Liver (tissue), 8 donors: ENCODE measurements at regions not wholly inside any gene's neighbourhood (a gene's known extent, or its start where the extent isn't known, plus 50 kb on each side); places are given as distances from the start of the nearest gene placed in this dataset.

Experiments
- DNase-seq: peaks from one replicate; pipeline ENCODE4 v3.0.0-alpha.2; 2017; ENCODE audit warnings: low spot score
- H3K27ac ChIP-seq, 2 donors: one replicate each; pipeline ENCODE4 v1.7.0; 2013; ENCODE audit warnings: inconsistent platforms in 2 of 2, low read length in 2 of 2, control low read depth in 1 of 2, low read depth in 1 of 2, mild to moderate bottlenecking in 1 of 2
- H3K27me3 ChIP-seq, 4 donors: one replicate each; pipeline versions ENCODE4 v1.6.1 to v1.7.0; 2013; ENCODE audit warnings: low read length in 3 of 4, inconsistent platforms in 1 of 4, mild to moderate bottlenecking in 1 of 4, moderate library complexity in 1 of 4; ENCODE audit not compliant: control insufficient read depth in 4 of 4, insufficient read depth in 4 of 4
- H3K36me3 ChIP-seq, 4 donors: one replicate each; pipeline versions ENCODE4 v1.6.1 to v1.7.0; 2013; ENCODE audit warnings: low read length in 3 of 4, mild to moderate bottlenecking in 3 of 4, low read depth in 1 of 4, moderate library complexity in 1 of 4; ENCODE audit not compliant: control insufficient read depth in 4 of 4, insufficient read depth in 3 of 4
- H3K4me1 ChIP-seq, 4 donors: one replicate each; pipeline versions ENCODE4 v1.6.1 to v1.7.0; 2013; ENCODE audit warnings: low read length in 3 of 4, mild to moderate bottlenecking in 3 of 4, moderate library complexity in 1 of 4; ENCODE audit not compliant: control insufficient read depth in 4 of 4, insufficient read depth in 4 of 4
- H3K4me3 ChIP-seq, 3 donors: one replicate each; pipeline versions ENCODE4 v1.6.1 to v1.7.0; 2013; ENCODE audit warnings: low read length in 3 of 3, control low read depth in 1 of 3, low read depth in 1 of 3, mild to moderate bottlenecking in 1 of 3
- H3K9ac ChIP-seq, 2 donors: one replicate each; pipeline ENCODE4 v1.7.0; 2013; ENCODE audit warnings: low read length in 2 of 2, mild to moderate bottlenecking in 2 of 2, moderate library complexity in 2 of 2, control low read depth in 1 of 2, low read depth in 1 of 2
- H3K9me3 ChIP-seq, 4 donors: one replicate each; pipeline versions ENCODE4 v1.6.1 to v1.7.0; 2013; ENCODE audit warnings: low read length in 3 of 4; ENCODE audit not compliant: control insufficient read depth in 4 of 4
- CTCF ChIP-seq: fragments of 150-350 bp; IDR thresholded peaks from 2 replicates; pipeline ENCODE4 v1.5.1; 2017; ENCODE audit warnings: improper control_type of control experiment, low read depth, low read length; ENCODE audit not compliant: missing input control
- EGR1 ChIP-seq, 2 donors: IDR thresholded peaks; 2 replicates each; pipeline ENCODE4 v1.6.1; 2016 to 2018; ENCODE audit warnings: antibody characterized with exemption in 2 of 2, low read depth in 2 of 2
- FOXA1 ChIP-seq: IDR thresholded peaks from 2 replicates; pipeline ENCODE4 v1.6.1; 2016; ENCODE audit warnings: antibody characterized with exemption
- FOXA2 ChIP-seq: IDR thresholded peaks from 2 replicates; pipeline ENCODE4 v1.6.1; 2016; ENCODE audit warnings: antibody characterized with exemption
- GABPA ChIP-seq, 2 donors: IDR thresholded peaks in 1 of 2; conservative IDR thresholded peaks in 1 of 2; 2 replicates each; pipeline ENCODE4 v1.6.1; 2016; ENCODE audit warnings: antibody characterized with exemption in 2 of 2, mild to moderate bottlenecking in 1 of 2, moderate library complexity in 1 of 2
- HNF4A ChIP-seq, 2 donors: conservative IDR thresholded peaks; 2 replicates each; pipeline ENCODE4 v1.6.1; 2016; ENCODE audit warnings: antibody characterized with exemption in 2 of 2, mild to moderate bottlenecking in 2 of 2
- HNF4G ChIP-seq: IDR thresholded peaks from 2 replicates; pipeline ENCODE4 v1.6.1; 2016; ENCODE audit warnings: antibody characterized with exemption
- JUND ChIP-seq, 2 donors: IDR thresholded peaks; 2 replicates each; pipeline ENCODE4 v1.6.1; 2016; ENCODE audit warnings: antibody characterized with exemption in 2 of 2
- NR2F2 ChIP-seq: IDR thresholded peaks from 2 replicates; pipeline ENCODE4 v1.6.1; 2016; ENCODE audit warnings: antibody characterized with exemption
- RAD21 ChIP-seq, 2 donors: IDR thresholded peaks; 2 replicates each; pipeline ENCODE4 v1.6.1; 2016; ENCODE audit warnings: antibody characterized with exemption in 2 of 2, mild to moderate bottlenecking in 2 of 2
- RXRA ChIP-seq, 2 donors: IDR thresholded peaks; 2 replicates each; pipeline ENCODE4 v1.6.1; 2017 to 2018; ENCODE audit warnings: antibody characterized with exemption in 2 of 2, mild to moderate bottlenecking in 1 of 2
- TAF1 ChIP-seq: conservative IDR thresholded peaks from 2 replicates; pipeline ENCODE4 v1.6.1; 2016; ENCODE audit warnings: antibody characterized with exemption, mild to moderate bottlenecking
- YY1 ChIP-seq: IDR thresholded peaks from 2 replicates; pipeline ENCODE4 v1.6.1; 2016; ENCODE audit warnings: antibody characterized with exemption, mild to moderate bottlenecking
- WGBS: extraction: QIAGEN DNeasy Blood & Tissue Kit; methylation state at CpG from one replicate; pipeline ENCODE4 v1.1.7; 2013; 5-methylcytosine and 5-hydroxymethylcytosine counted together
- TF ChIP-seq, protein P1 (sequence below): IDR thresholded peaks from 2 replicates; pipeline ENCODE4 v1.6.1; 2016; ENCODE audit warnings: antibody characterized with exemption, mild to moderate bottlenecking
- TF ChIP-seq, protein P2 (sequence below): IDR thresholded peaks from 2 replicates; pipeline ENCODE4 v1.6.1; 2016; ENCODE audit warnings: antibody characterized with exemption
- TF ChIP-seq, protein P3 (sequence below): IDR thresholded peaks from 2 replicates; pipeline ENCODE4 v1.6.1; 2016; ENCODE audit warnings: antibody characterized with exemption
- donor health status: healthy.
- donor health status: healthy.
- donor health status: healthy.
- donor health status: healthy.
- donor health status: healthy.

DNA sequence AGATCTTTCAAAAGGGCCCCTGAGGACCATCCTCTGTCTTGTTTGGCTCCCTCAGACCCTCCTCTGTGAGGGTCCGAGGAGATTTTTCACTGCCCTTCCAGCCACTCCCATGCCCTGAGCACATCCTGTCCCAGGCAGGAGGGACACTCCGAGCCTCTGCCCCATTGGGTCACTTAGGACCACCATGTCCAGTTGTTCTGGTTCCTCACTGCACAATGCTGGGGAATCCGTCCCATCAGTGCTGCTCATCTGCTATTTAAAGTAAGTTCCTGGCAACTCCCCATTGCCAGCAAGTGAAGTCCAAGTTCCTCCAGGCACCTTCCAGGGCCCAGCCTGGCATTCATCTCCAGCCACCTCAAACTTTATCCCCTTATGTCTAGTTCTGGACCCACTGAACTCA is 117.5 kb upstream of the GRIK3 start (continued):
- TF ChIP-seq, protein P1, sequence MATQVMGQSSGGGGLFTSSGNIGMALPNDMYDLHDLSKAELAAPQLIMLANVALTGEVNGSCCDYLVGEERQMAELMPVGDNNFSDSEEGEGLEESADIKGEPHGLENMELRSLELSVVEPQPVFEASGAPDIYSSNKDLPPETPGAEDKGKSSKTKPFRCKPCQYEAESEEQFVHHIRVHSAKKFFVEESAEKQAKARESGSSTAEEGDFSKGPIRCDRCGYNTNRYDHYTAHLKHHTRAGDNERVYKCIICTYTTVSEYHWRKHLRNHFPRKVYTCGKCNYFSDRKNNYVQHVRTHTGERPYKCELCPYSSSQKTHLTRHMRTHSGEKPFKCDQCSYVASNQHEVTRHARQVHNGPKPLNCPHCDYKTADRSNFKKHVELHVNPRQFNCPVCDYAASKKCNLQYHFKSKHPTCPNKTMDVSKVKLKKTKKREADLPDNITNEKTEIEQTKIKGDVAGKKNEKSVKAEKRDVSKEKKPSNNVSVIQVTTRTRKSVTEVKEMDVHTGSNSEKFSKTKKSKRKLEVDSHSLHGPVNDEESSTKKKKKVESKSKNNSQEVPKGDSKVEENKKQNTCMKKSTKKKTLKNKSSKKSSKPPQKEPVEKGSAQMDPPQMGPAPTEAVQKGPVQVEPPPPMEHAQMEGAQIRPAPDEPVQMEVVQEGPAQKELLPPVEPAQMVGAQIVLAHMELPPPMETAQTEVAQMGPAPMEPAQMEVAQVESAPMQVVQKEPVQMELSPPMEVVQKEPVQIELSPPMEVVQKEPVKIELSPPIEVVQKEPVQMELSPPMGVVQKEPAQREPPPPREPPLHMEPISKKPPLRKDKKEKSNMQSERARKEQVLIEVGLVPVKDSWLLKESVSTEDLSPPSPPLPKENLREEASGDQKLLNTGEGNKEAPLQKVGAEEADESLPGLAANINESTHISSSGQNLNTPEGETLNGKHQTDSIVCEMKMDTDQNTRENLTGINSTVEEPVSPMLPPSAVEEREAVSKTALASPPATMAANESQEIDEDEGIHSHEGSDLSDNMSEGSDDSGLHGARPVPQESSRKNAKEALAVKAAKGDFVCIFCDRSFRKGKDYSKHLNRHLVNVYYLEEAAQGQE: no peak

DNA sequence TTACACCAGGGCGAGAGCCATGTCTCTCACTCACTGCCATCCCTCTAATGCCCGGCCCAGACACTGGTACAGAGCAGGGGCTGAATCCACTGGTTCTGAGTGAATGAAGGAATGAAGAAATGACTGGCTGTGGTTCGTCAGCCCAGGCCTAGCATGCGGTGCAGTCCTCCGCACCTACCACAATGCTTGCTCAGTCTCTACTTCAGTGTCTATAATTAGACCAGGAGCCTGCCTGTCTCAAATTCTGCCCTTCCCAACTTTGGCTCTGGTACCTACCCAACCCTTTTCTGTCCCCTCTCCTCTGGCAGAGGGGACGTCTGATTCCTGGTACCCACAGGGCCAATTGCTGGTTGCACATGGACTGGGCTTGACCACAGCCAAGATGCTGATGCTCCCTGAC is 118.2 kb upstream of the GRIK3 start:
- TF ChIP-seq, protein P1: no peak
- TF ChIP-seq EGR1 (IDR thresholded peaks at IDR 0.05; ENCODE audit: low read depth in 2 of 2) (no peak), YY1 (no peak), CTCF (no peak), JUND (IDR thresholded peaks at IDR 0.05) (no peak), GABPA (IDR thresholded peaks at IDR 0.05 in 1 of 2, conservative IDR thresholded peaks at IDR 0.05 in 1 of 2) (no peak), HNF4A (conservative IDR thresholded peaks at IDR 0.05) (no peak), NR2F2 (no peak), RAD21 (IDR thresholded peaks at IDR 0.05) (no peak), RXRA (IDR thresholded peaks at IDR 0.05) (no peak), FOXA1 (no peak), FOXA2 (no peak), TAF1 (no peak), HNF4G (no peak)
- TF ChIP-seq, protein P2, sequence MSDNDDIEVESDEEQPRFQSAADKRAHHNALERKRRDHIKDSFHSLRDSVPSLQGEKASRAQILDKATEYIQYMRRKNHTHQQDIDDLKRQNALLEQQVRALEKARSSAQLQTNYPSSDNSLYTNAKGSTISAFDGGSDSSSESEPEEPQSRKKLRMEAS: no peak
- TF ChIP-seq, protein P3, sequence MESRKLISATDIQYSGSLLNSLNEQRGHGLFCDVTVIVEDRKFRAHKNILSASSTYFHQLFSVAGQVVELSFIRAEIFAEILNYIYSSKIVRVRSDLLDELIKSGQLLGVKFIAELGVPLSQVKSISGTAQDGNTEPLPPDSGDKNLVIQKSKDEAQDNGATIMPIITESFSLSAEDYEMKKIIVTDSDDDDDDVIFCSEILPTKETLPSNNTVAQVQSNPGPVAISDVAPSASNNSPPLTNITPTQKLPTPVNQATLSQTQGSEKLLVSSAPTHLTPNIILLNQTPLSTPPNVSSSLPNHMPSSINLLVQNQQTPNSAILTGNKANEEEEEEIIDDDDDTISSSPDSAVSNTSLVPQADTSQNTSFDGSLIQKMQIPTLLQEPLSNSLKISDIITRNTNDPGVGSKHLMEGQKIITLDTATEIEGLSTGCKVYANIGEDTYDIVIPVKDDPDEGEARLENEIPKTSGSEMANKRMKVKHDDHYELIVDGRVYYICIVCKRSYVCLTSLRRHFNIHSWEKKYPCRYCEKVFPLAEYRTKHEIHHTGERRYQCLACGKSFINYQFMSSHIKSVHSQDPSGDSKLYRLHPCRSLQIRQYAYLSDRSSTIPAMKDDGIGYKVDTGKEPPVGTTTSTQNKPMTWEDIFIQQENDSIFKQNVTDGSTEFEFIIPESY: no peak
- Histone ChIP-seq H3K9me3 (no peaks in the 10 kb centered on the region), H3K4me1 (no peaks in the 10 kb centered on the region), H3K9ac (no peak overlapping the region), H3K36me3 (no peaks in the 10 kb centered on the region), H3K27ac (no peak overlapping the region), H3K27me3 (peaks cover 0 to 9% (median 0%) of the 10 kb centered on the region in 4 donors), H3K4me3 (no peak overlapping the region)
- no peak for DNase-seq
- 73% methylated on average over 6 of the region's 6 CpGs for WGBS
